ENCODE measurements at regions not wholly inside any gene's neighbourhood (a gene's known extent, or its start where the extent isn't known, plus 50 kb on each side); places are given as distances from the start of the nearest gene placed in this dataset.

GRCh38 chr5:15263942-15264341, 236.0 kb upstream of the FBXL7 start:
- RAD21 ChIA-PET (ENCODE audit: unreplicated experiment) = no interaction called here
- DNase-seq (ENCODE audit: low read depth, low spot score) (no peak), ATAC-seq (no peak), FAIRE-seq (no peak)
- Histone ChIP-seq H3K9me3 (replicated peaks; ENCODE audit: control insufficient read depth, insufficient read depth, low read length) (no peaks in the 10 kb centered on the region), H3K9ac (ENCODE audit: control insufficient read depth, insufficient read depth, low read length) (no peak overlapping the region), H3K4me3 (no peak overlapping the region), H3K36me3 (ENCODE audit: control insufficient read depth in 2 of 2, insufficient read depth in 2 of 2, low read length in 1 of 2) (no peaks in the 10 kb centered on the region), H2AFZ (ENCODE audit: control insufficient read depth, low read depth, low read length) (no peak overlapping the region), H3K27me3 (replicated peaks in 1 of 2; ENCODE audit: control insufficient read depth in 2 of 2, insufficient read depth in 2 of 2, low read length in 1 of 2) (no peaks in the 10 kb centered on the region), H3K79me2 (ENCODE audit: control insufficient read depth, insufficient read depth, low read length) (no peaks in the 10 kb centered on the region), H3K4me1 (ENCODE audit: control insufficient read depth, insufficient read depth, low read length) (no peaks in the 10 kb centered on the region), H4K20me1 (ENCODE audit: control insufficient read depth, insufficient read depth) (no peaks in the 10 kb centered on the region), H3K27ac (ENCODE audit: control insufficient read depth, insufficient read depth) (no peak overlapping the region), H3K4me2 (ENCODE audit: control insufficient read depth, insufficient read depth) (no peak overlapping the region)
- intact Hi-C loops (cut with micrococcal nuclease; ENCODE audit: unreplicated experiment) (no loop called here), in situ Hi-C loops (cut with MboI) (no loop called here)
- 13% methylated on average over 1 of the region's 1 CpG for WGBS (ENCODE audit: insufficient coverage, insufficient replicate concordance, low lambda C conversion rate, missing lambda C conversion rate)
- CTCF ChIA-PET = no interaction called here
- TF ChIP-seq NR2C2 (IDR thresholded peaks at IDR 0.05; ENCODE audit: borderline replicate concordance, control insufficient read depth, insufficient read length, low read depth) = no peak
- TF ChIP-seq POU2F2 (IDR thresholded peaks at IDR 0.05; ENCODE audit: borderline replicate concordance, low read depth, low read length) = no peak
- TF ChIP-seq KAT2A (conservative IDR thresholded peaks at IDR 0.05; ENCODE audit: control insufficient read depth, low read depth, low read length) = no peak
- TF ChIP-seq GATAD2B (conservative IDR thresholded peaks at IDR 0.05; ENCODE audit: low read depth) = no peak
- TF ChIP-seq ATF7 (IDR thresholded peaks at IDR 0.05; ENCODE audit: low read depth) = no peak
- no peak for TF ChIP-seq RBBP5 (conservative IDR thresholded peaks at IDR 0.05)
- POLR2A ChIA-PET = no interaction called here
- no TSS peak for BruUV-seq (replicated peaks)
- SMC1A ChIA-PET (ENCODE audit: uncharacterized antibody, unreplicated experiment) = no interaction called here

GRCh38 chr5:15263406-15263805, 236.6 kb upstream of the FBXL7 start:
- Histone ChIP-seq H3K79me2 (ENCODE audit: control insufficient read depth, insufficient read depth, low read length) (no peaks in the 10 kb centered on the region), H3K9ac (ENCODE audit: control insufficient read depth, insufficient read depth, low read length) (no peak overlapping the region), H3K36me3 (ENCODE audit: control insufficient read depth in 2 of 2, insufficient read depth in 2 of 2, low read length in 1 of 2) (no peaks in the 10 kb centered on the region), H4K20me1 (ENCODE audit: control insufficient read depth, insufficient read depth) (no peaks in the 10 kb centered on the region), H3K9me3 (replicated peaks; ENCODE audit: control insufficient read depth, insufficient read depth, low read length) (no peaks in the 10 kb centered on the region), H3K27ac (ENCODE audit: control insufficient read depth, insufficient read depth) (no peak overlapping the region), H3K4me2 (ENCODE audit: control insufficient read depth, insufficient read depth) (no peak overlapping the region), H3K4me1 (ENCODE audit: control insufficient read depth, insufficient read depth, low read length) (no peaks in the 10 kb centered on the region), H3K27me3 (replicated peaks in 1 of 2; ENCODE audit: control insufficient read depth in 2 of 2, insufficient read depth in 2 of 2, low read length in 1 of 2) (no peaks in the 10 kb centered on the region), H3K4me3 (no peak overlapping the region), H2AFZ (ENCODE audit: control insufficient read depth, low read depth, low read length) (no peak overlapping the region)
- ChIA-PET CTCF (no interaction called here), RAD21 (ENCODE audit: unreplicated experiment) (no interaction called here), SMC1A (ENCODE audit: uncharacterized antibody, unreplicated experiment) (no interaction called here), POLR2A (no interaction called here)
- no peak for DNase-seq (ENCODE audit: low read depth, low spot score)
- intact Hi-C loops (cut with micrococcal nuclease; ENCODE audit: unreplicated experiment) (no loop called here), in situ Hi-C loops (cut with MboI) (no loop called here)
- ATAC-seq = no peak
- BruUV-seq (replicated peaks) = no TSS peak
- FAIRE-seq = no peak
- TF ChIP-seq RUNX3 (IDR thresholded peaks at IDR 0.05; ENCODE audit: low read length) (no peak), CHD1 (IDR thresholded peaks at IDR 0.05; ENCODE audit: low read depth, low read length) (no peak), FOS (IDR thresholded peaks at IDR 0.05; ENCODE audit: borderline replicate concordance, extremely low read depth, insufficient read length) (no peak), ZNF687 (IDR thresholded peaks at IDR 0.05) (no peak), HDGF (IDR thresholded peaks at IDR 0.05) (no peak)
- WGBS (ENCODE audit: insufficient coverage, insufficient replicate concordance, low lambda C conversion rate, missing lambda C conversion rate) = 2% methylated on average over 2 of the region's 2 CpGs
